RWPE1 (cell line): ENCODE measurements at regions not wholly inside any gene's neighbourhood (a gene's known extent, or its start where the extent isn't known, plus 50 kb on each side); places are given as distances from the start of the nearest gene placed in this dataset.

Source experiments
- CTCF ChIA-PET: fragments of 350-600 bp; sonication (Branson Sonifier 250); formaldehyde crosslinking; extraction: SDS; loops from one replicate; lab custom pipeline; 2021; lab: Yijun Ruan, JAX
- POLR2A ChIA-PET: fragments of 400-600 bp; formaldehyde crosslinking; extraction: SDS; loops from one replicate; lab custom pipeline; 2020; ENCODE audit warnings: antibody characterized with exemption; ENCODE audit not compliant: low non-redundant PET; lab: Yijun Ruan, JAX
- DNase-seq: peaks from one replicate; pipeline ENCODE4 v3.0.0; 2012; ENCODE audit warnings: low spot score
- H3K27ac ChIP-seq: fragments of 450-650 bp; 2 replicates; pipeline ENCODE4 v1.5.1; 2017
- TF ChIP-seq, protein P1 (sequence below): fragments of 450-650 bp; conservative IDR thresholded peaks from 2 replicates; pipeline ENCODE4 v1.5.1; 2017; ENCODE audit warnings: low read depth, mild to moderate bottlenecking

GRCh38 chr6:163771180-163771579 lies 356.7 kb downstream of the QKI start:
- DNase-seq: no peak
- no peak overlapping the region for H3K27ac ChIP-seq
- POLR2A ChIA-PET: no interaction called here
- CTCF ChIA-PET: interaction anchor here (0.7 kb wide), 1 partner anchor 230 kb away, joined by 7 read pairs; no protein-coding TSS in a partner anchor
- TF ChIP-seq, protein P1, sequence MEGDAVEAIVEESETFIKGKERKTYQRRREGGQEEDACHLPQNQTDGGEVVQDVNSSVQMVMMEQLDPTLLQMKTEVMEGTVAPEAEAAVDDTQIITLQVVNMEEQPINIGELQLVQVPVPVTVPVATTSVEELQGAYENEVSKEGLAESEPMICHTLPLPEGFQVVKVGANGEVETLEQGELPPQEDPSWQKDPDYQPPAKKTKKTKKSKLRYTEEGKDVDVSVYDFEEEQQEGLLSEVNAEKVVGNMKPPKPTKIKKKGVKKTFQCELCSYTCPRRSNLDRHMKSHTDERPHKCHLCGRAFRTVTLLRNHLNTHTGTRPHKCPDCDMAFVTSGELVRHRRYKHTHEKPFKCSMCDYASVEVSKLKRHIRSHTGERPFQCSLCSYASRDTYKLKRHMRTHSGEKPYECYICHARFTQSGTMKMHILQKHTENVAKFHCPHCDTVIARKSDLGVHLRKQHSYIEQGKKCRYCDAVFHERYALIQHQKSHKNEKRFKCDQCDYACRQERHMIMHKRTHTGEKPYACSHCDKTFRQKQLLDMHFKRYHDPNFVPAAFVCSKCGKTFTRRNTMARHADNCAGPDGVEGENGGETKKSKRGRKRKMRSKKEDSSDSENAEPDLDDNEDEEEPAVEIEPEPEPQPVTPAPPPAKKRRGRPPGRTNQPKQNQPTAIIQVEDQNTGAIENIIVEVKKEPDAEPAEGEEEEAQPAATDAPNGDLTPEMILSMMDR: no peak

DNA sequence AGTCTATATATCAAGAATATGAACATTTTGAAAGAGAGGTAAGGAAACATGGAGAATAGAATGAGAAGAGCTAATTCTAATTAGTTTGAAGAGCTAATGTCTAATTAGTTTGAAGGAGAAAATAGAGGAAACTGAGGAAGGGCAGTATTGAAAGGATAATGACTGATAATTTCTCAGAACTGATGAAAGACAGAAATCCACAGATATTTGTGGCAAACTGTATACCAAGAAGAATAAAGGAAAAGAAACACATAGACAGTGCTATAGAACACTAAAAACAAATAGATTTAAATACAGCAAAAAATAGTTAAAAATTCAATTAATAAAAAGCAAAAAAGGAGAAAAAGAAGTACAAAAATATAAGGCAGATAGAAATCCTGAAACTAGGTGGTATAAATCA lies 354.4 kb downstream of the QKI start:
- DNase-seq: no peak
- ChIA-PET CTCF (no interaction called here), POLR2A (no interaction called here)
- no peak overlapping the region for H3K27ac ChIP-seq
- TF ChIP-seq, protein P1: no peak

- no peak overlapping the region for H3K27ac ChIP-seq
- ChIA-PET CTCF (no interaction called here), POLR2A (no interaction called here)
- TF ChIP-seq, protein P1: no peak
- no peak for DNase-seq
Measured at GRCh38 chr6:163766936-163767335, 352.4 kb downstream of the QKI start.

GRCh38 chr6:163765335-163765734 lies 350.8 kb downstream of the QKI start:
- TF ChIP-seq, protein P1: no peak
- CTCF ChIA-PET: no interaction called here
- H3K27ac ChIP-seq: no peak overlapping the region
- DNase-seq: no peak
- POLR2A ChIA-PET: no interaction called here

DNA sequence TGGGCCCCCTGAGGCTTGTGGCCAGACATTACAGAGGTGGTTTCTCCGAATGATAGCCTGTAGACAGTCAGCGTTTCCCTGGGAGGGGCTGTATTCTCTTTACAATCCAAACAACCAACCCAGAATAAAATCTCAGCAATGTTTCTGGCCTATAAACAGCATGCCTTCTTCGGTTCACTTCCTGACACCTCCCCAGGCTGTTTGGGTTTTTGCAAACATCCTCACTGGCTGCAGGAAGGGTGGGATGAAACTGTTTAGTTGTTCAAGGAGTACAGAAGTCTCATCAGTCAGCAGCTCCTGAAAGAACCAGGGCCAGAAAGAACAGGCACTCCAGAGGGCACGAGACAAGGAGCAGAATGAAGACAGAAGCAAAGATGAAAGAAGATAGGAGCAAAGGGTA lies 350.0 kb downstream of the QKI start:
- TF ChIP-seq, protein P1: no peak
- no peak for DNase-seq
- ChIA-PET POLR2A (no interaction called here), CTCF (no interaction called here)
- no peak overlapping the region for H3K27ac ChIP-seq

DNA sequence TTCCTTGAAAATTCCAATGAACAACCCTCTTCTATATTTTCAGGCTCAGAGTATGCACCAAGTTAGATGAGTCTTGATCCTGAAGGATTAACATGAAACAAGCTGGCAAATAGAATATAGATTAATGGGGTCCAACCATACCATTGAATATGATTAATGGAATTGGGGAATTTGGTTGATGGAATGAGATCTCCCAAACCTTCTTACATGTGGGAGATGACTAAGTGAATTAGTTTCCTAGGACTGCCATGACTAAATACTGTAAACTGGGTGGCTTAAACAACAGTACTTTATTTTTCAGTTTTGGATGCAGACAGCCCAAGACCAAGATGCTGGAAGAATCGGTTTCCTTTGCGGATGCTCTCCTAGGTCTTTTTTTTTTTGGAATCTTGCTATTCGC lies 347.0 kb downstream of the QKI start:
- no peak for DNase-seq
- CTCF ChIA-PET: interaction anchor here (0.6 kb wide), 1 partner anchor 11 kb away, joined by 3 read pairs; no protein-coding TSS in a partner anchor
- POLR2A ChIA-PET: no interaction called here
- no peak overlapping the region for H3K27ac ChIP-seq
- TF ChIP-seq, protein P1: no peak
